ENCODE measurements at regions not wholly inside any gene's neighbourhood (a gene's known extent, or its start where the extent isn't known, plus 50 kb on each side); places are given as distances from the start of the nearest gene placed in this dataset.

DNA sequence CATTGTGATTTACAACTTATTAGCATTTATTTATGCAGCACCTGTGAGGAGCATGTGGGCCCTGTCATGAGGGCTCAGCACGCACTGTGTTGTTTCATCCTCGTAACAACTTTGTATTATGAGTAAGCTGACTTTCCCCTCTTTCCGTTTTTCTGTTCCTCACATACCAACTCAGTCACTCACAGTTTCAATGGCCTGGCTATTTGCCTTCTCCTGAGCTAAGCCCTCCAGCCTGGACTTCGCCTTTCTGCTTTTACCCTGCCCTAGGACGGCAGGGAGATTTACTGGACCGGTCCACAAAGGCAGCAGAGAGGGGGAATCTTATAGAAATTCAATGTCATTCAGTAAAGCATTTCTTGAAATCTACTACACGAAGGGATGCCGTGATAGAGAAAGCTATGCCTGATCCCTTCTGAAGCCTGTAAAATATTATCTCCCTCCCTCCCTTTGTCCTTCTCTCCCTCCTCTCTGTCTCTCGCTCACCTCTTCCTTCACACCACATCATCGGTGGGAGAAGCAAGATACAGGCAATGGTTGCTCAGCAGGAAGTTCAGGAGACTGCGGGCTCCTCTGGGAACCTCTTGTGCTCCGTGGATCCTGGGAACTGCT, 219.2 kb upstream of the TBX3 start:
- DNase-seq (ENCODE audit: low read depth) = peak; percentile 29

DNA sequence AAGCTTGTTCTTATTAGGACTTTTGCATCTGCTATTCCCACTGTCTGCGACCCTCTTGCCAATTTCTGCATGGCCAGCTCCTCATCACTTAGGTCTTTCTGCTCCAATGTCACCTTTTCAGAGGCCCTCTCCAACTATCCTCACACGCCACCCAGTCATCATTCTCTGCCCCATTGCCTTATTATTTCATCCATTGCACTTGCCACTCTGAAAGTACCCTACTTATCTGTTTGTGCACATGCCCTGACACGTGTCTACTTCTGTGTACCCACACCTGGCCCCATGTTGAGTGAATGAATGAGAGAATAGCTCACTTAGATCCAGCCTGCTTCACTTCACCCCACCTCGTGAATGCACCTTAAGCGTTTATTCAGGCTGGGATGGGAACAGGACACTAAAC, 218.7 kb upstream of the TBX3 start:
- DNase-seq (ENCODE audit: low read depth) = no peak

DNA sequence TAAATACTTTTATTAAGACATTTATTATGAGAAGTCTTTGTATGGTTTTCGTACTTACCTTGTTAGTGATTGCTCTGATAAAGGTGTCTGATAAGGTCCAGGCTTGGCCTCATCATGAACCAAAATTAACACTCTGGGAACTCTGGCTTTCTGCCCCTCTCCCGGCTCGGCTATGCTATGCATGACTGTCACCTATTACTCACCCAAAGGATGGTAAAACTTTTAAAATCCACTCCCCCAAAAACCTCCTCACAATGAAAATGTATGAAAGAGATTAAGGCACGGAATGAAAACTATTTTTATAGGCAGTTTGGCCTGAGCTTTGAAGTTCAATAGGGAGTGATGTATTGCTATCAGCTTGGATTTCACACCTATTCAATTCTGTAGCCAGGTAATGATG, 217.3 kb upstream of the TBX3 start:
- DNase-seq (ENCODE audit: low read depth) = no peak

DNA sequence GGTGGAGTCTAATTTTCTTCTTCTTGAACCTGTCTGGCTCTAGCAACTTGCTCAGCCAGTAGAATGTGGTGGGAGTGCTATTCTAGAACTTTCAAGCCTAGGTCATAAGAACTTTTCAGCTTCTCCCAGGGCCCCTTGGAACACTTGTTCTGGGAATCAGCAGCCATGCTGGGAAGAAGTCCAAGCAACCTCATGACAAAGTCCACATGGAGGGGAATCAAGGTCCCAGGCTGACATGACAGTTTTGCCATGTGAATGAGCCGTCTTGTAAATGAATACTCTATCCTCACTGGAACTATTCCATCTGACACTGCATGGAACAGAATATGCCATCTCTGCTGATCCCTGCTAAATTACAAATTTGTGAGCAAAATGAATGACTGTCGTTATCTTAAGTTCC, 214.2 kb upstream of the TBX3 start:
- DNase-seq (ENCODE audit: low read depth) = no peak

DNA sequence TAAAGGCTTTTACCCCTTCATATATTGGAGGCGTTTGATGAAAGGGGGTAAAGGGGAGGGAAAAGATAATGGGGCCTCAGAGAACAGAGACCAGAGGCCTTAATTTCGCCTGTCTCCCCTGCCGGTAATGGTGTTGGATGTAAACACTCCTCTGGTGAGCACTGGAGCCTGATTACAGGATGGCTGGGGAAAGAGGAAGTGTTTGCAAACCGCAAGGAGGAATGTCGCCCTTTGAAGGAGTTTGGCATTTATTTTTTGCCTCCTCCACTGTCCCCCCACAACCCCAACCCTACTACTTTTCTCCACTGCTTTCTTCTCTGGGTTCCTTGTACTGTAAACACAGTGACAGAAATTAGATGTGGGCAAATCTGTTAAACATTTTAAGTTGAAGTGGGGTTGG, 211.9 kb upstream of the TBX3 start:
- DNase-seq (ENCODE audit: low read depth) = no peak

DNA sequence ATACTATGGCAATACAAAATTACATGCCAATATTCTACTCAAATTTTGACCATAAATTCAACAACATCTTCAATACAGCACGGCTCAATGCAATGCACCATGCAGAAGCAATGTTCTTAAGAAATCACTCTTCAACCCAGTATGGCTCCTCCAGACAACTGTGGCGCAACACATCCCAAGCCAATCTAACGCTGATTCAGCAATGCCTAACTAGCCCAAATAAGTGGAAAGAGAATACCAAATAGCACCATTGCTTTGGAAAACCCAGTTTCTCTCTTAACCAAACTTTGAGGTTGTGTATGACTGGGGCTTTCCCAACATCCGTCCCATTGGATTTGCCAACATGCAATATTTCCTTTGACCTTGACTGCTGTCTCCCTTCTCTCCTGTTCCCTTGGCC, 211.1 kb upstream of the TBX3 start:
- no peak for DNase-seq (ENCODE audit: low read depth)

DNA sequence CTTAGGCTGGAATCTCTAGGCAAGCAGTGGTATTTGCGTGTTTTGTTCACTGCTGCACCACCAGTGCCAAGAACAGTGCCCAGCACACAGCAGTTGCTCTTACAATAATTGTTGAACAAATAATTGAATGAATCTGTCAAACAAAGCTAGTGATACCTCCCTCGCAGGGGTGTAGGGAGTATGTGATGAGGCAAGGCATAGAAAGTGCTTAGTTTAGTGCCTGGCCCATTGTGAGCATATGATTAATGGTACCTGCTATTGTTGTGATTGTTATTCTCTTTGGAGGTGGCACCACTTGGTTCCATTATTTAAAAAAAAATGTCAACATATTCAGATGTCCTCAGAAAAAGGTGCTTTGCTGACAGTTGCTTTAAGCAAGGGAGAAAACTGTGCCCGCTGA, 210.1 kb upstream of the TBX3 start:
- no peak for DNase-seq (ENCODE audit: low read depth)

DNA sequence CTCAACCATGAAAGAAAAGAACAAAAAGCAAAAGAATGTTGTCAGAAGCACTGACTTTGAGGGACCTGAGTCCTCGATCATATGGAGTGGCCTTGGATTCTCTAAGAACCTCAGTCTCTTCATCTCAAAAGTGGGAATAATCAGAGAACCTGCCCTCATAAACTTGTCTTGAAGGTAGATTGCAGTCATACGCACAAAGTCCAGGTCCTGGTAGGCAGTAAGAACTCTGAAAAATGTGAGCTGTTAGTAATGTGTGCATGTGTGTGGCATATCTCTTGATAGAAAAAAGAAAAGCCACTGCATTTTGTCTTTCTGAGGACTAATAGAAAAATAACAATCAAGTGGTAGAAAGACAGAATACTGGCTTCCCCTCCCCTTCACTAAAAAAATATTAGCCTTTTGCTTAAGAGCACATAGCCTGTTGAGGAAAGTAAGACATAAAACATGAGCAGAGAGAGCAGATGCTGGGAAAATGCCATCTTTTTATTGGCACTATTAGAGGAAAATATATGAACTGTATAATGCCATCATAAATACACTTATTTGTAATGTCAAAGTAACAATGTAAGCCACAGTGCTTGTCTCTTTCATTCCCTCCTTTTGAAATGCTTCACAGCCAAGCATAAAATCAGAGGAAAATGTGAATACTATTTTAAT, 205.1 kb upstream of the TBX3 start:
- no peak for DNase-seq (ENCODE audit: low read depth)

DNA sequence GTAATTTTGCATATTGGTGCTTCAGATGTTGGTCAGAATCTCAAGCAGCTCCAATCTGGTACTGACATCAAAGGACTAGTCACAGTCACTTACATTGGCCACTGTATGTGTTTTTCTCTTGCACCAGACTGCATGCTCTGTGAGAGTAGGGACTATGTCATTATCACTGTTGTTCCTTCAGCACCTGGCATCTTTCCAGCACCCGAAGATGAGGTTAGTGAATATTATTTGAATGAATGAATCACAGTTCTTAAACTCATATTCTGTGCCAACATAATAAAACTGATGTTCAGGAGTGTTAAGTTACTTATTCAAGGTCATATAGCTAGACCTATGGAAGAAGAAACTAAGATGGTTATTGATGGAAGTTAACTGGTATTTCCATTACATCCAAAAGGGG, 204.5 kb upstream of the TBX3 start:
- DNase-seq (ENCODE audit: low read depth) = no peak

DNA sequence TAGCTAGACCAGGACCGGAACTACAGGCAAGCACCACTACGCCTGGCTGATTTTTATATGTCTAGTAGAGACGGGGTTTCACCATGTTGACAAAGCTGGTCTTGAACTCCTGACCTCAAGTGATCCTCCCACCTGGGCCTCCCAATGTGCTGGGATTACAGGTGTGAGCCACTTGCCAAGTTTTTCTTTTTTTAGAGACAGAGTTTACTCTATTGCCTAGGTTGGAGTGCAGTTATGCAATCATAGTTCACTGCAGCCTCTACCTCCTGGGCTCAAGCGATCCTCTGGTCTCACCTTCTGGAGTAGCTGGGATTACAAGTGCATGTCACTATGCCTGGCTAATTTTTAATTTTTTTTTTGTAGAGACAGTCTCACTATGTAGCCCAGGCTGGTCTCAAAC, 201.5 kb upstream of the TBX3 start:
- DNase-seq (ENCODE audit: low read depth) = no peak

DNA sequence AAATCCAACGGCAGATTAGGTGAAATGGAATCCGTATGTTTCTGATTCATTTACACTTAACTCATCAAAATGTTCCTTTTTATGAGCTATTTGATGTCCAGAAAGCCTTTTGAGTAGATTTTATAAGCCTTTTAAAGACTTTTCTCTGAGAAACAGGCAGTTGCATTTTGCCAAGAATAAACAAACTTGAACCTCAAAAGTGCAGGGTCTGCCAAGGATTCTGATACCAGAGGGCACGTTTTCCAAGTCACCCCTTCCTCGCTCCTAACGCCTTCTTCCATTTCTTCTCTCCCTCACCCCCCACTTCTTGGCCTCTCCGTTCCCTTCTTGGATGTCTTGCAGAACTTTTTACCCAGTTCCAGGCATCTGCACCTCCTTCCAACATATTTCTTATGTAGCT, 200.6 kb upstream of the TBX3 start:
- DNase-seq (ENCODE audit: low read depth) = no peak

DNA sequence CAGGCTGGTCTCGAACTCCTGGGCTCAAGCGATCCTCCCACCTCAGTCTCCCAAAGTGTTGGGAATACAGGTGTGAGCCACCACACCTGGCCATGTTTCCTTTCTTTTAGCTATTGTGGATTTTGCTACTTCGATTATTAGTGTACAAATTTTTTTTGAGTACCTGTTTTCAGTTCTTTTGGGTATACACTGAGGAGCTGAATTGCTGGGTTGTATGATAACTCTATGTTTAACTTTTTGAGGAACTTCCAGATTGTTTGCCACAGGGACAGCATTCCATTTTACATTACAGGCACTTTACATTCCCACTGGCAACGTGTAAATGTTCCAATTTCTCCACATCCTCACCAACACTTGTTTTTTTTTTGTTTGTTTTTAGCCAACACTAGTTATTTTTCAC, 198.1 kb upstream of the TBX3 start:
- DNase-seq (ENCODE audit: low read depth) = no peak

DNA sequence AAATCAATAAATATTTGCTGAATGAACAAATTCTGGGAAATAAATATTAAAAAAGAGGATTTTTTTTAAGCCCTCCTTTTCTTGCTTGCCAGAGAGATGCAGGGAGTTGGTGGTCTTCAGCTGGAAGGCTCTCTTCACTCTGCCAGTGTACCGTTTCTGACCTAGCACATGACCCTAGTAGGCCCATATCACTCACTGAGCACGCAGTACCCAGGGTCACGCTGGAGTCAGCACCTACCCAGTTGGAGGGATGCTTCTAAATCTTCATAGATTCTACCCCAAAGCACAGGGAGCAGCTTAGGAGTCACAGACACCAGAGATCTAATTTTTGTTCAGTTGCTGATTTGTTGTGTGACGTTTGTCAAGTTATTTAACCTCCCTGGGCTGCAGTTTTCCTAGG, 195.4 kb upstream of the TBX3 start:
- DNase-seq (ENCODE audit: low read depth) = no peak

DNA sequence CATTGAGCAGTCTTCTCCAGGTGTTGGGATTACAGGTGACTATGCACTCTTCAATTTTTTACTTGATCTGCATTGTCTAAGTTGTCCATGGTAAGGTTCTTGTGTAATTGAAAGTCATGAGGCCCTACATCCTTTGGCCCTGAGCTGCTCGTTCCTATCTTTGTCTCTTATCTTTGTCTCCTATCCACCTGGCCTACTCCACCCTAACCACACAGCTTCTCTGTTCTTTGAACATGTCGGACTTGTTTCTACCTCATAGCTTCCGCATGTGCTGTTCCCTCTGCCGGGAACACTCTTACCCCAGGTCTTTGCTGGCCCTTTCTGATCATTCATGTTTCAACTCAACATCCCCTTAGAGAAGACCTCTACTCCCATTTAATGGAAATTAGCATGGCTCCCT, 194.8 kb upstream of the TBX3 start:
- DNase-seq (ENCODE audit: low read depth) = no peak

DNA sequence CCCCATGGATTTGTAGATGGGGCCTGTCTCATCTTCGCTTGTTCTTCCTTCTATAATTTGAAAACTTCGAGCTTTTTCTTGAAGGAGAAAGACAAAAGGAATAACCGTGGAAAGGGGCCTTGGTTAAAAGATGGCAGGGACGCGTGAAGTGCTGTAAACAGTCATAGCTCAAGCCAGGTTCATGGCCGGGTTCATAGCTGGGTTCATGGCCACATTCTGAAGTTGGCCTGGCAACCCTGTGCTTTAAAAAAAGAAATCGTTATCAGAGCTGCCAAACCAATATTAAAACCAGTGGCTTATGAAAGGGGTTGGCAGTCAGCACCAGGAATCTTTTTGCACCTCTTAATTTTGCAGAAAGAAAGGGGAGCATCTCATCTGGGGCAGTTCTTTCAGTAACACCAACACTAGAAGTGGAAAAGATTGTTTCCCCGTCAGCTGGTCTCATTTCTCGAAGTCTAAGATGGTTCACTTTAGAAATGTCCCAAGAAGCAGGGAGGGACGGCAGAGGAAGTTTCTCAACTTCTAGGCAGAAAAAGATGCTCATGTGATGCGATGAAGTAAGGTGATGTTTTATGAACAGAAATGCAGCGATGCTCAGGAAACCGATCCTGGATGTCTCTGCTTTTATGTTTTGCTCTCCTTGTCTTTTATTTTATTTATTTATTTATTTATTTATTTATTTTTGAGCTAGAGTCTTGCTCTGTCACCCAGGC, 193.1 kb upstream of the TBX3 start:
- no peak for DNase-seq (ENCODE audit: low read depth)

DNA sequence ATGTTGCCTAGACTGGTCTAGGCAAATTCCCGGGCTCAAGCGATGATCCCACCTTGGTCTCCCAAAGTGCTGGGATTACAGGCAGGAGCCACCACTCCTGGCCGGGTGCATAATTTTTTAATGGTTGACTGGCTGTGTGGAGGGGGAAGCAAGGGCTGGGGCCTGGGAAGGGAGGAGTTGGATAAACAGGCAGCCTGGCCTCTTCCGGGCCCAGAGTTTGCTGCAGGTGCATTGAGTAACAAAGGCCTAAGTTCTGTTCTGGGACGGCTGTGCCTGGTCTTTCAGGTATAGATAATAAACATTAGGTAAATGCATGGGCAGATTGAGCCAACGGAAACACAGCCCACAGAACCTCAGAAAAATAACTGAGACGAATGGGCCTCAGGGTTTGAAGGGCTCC, 191.3 kb upstream of the TBX3 start:
- no peak for DNase-seq (ENCODE audit: low read depth)

DNA sequence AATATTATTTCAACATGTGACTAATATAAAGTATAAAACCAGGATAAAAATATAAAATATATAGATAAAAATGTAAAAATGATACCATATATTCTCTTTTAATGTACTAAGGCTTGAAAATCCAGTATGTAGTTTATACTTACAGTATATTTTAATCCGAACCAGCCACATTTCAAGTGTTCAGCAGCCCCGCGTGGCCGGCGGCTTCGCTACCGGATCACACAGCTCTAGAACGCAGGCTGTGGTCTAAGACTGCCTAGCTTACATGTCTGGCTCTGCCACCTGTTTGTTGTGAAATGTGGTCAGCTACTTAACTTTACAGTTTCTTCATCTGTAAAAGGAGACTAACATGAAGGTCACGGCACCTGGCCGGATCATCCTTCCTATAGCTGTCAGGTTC, 189.7 kb upstream of the TBX3 start:
- no peak for DNase-seq (ENCODE audit: low read depth)

DNA sequence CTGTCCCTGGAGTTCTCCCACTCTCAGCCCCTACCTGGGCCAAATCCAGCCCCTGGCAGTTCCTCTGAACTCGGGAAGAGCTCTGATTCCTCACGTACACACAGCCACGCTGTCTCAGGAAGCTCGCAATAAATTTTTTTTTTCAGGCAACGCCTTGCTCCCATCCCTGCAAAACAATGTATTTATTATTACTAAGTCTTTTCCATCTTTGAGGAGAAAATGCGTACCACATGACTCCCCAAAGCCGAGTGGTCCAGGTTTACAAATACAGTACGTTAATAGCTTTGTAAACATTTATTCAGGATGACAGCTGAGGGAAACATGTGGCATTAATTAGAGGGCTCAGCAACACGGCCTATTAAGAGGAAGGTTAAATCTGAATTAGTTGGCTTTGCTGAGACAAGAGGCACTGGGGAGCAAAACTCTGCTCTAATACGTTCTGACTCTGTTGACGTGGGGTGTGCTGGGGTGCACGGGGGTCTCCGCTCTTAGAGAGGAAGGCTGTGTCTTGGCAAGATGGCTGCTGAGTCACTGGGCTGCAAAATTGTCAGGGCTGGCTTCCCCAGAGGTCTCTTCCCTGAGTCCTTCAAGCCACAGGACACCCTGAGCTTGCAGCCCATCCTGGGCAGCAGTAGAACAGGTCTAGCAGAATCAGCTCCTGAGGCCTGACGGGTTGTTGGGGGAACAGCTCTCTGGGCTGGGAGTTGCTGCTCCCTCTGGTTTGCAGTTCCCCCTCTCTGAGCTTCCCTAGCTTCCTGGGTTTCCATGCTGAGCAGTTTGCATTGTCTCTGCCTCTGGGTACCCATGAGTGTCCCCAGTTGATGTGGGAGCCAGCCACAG, 185.2 kb upstream of the TBX3 start:
- no peak for DNase-seq (ENCODE audit: low read depth)

DNA sequence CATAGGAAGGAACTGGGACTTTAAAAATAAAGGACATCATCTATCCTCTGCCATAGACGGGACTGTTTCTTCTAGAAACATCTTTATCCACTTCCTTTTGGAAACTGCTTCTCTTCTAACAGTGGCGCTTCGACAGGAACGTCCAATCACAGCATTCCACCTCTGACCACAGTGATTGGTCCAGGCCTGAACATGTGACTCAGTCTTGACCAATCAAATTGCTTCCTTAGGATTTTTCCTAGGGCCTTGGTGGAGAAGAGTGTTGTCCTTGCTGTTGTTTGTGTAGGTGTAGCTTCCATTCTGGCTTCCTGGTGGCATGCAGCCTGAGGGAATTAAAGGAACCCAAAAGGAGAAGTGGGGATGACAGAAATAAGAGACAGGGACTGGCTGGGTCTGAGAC, 182.4 kb upstream of the TBX3 start:
- no peak for DNase-seq (ENCODE audit: low read depth)

DNA sequence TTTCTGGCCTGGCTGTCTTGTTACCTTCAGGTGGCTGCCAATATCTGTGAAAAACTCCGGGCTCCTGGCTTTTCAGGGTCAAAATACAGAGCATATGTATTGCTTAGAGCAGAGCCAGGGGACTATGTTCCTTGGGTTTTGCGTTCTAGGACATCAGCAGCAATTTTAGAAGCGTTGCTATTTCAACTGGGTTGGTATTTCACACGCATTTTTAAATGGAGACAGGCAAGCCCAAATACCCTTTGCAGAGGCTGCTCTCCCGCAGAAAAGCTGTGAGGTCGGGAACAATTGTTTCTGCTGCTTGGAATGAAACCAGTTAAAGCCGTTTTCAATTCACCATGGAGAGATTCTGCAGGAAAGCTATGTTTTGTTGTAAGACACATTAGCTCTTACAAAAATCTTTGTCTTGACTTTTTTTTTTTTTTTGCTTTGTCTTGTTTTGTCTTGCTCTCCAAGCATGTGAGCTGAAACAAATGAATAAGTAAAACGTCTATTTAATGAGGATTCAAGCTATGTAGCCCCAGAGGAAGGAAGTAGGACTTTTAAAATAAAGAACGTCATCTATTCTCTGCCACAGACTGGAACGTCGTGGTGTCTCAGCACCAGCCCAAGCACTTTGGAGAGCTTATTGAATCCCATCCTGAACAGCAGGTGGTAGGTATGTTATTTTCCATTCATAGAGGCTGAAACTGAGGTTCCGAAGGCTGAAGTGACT, 181.0 kb upstream of the TBX3 start:
- no peak for DNase-seq (ENCODE audit: low read depth)

DNA sequence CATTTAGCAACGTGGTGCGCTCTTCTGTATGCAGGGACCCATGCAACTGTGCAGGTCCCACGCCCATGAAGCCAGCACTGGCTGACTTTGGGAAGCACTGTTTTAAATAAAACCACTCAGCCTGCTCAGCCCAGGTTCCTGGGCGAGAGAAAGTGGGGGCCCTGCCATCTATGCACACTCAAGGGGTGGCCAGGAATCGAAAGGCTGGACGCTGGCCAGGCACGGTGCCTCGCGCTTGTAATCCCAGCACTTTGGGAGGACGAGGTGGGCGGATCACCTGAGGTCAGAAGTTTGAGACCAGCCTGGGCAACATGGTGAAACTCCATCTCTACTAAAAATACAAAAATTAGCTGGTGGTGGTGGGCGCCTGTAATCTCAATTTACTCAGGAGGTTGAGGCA, 179.9 kb upstream of the TBX3 start:
- no peak for DNase-seq (ENCODE audit: low read depth)

DNA sequence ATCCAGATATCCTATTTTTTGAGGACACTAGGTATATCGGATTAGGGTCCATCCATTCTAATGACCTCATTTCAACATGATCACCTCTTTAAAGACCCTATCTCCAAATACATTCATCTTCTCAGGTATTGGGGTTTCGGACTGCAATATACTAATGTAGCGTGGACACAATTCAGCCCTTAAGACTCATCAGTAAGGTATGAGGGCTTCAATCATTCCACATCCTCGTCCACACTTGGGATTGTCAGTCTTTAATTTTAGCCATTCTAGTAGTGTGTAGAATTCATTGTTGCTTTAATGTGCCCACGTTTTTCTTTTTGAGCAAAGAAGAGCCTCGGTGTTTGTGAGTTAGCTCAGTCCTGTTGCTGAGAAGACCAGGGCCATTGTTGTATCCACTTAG, 177.0 kb upstream of the TBX3 start:
- no peak for DNase-seq (ENCODE audit: low read depth)
